PC-9 (cell line): ENCODE measurements at regions not wholly inside any gene's neighbourhood (a gene's known extent, or its start where the extent isn't known, plus 50 kb on each side); places are given as distances from the start of the nearest gene placed in this dataset.

ENCODE experiments used
- BruUV-seq: library from RNA; stranded (reverse); fragments of 400-500 nt; replicated peaks from 2 replicates; lab custom pipeline; 2021; lab: Mats Ljungman, UMichigan
- CTCF ChIA-PET: fragments of 300-600 bp; sonication (Branson Sonifier 250); formaldehyde crosslinking; loops from one replicate; lab custom pipeline; 2022; ENCODE audit warnings: antibody characterized with exemption; lab: Charles Lee
- POLR2A ChIA-PET: fragments of 300-600 bp; sonication (Branson Sonifier 250); formaldehyde crosslinking; loops from one replicate; lab custom pipeline; 2022; ENCODE audit warnings: antibody characterized with exemption; ENCODE audit not compliant: unreplicated experiment; lab: Charles Lee
- DNase-seq, 2 experiments: peaks; one replicate each; pipeline versions ENCODE4 v3.0.0 to v3.0.0-alpha.2; 2015 to 2022; ENCODE audit warnings: mixed read lengths in 1 of 2
- H2AFZ ChIP-seq: fragments of 200-600 bp; sonication (generic); 2 replicates; pipeline ENCODE4 v1.8.1; 2017; ENCODE audit warnings: antibody characterized with exemption
- H3F3A ChIP-seq: fragments of 200-600 bp; sonication (generic); 2 replicates; pipeline ENCODE4 v1.8.1; 2017; ENCODE audit warnings: antibody characterized with exemption, mild to moderate bottlenecking, low read depth; ENCODE audit not compliant: insufficient read depth
- H3K27ac ChIP-seq: fragments of 200-600 bp; sonication (generic); 2 replicates; pipeline ENCODE4 v1.6.1; 2016; ENCODE audit warnings: mixed run types
- H3K27me3 ChIP-seq: fragments of 200-600 bp; sonication (generic); 2 replicates; pipeline ENCODE4 v1.6.1; 2016; ENCODE audit warnings: low read depth, mixed run types; ENCODE audit not compliant: insufficient read depth
- H3K36me3 ChIP-seq: fragments of 200-600 bp; sonication (generic); 2 replicates; pipeline ENCODE4 v1.6.1; 2016; ENCODE audit warnings: low read depth, mixed run types
- H3K4me1 ChIP-seq: fragments of 200-600 bp; sonication (generic); replicated peaks from 2 replicates; pipeline ENCODE4 v1.6.1; 2016; ENCODE audit warnings: mixed run types; ENCODE audit not compliant: insufficient read depth
- H3K4me2 ChIP-seq: fragments of 200-600 bp; sonication (generic); 2 replicates; pipeline ENCODE4 v1.6.1; 2017; ENCODE audit warnings: mixed run types
- H3K4me3 ChIP-seq: fragments of 200-600 bp; sonication (generic); 2 replicates; pipeline ENCODE4 v1.6.1; 2016; ENCODE audit warnings: mixed run types
- H3K79me2 ChIP-seq: fragments of 200-600 bp; sonication (generic); 2 replicates; pipeline ENCODE4 v1.6.1; 2017; ENCODE audit warnings: low read depth, mixed run types
- H3K9me2 ChIP-seq: fragments of 200-600 bp; sonication (generic); 2 replicates; pipeline ENCODE4 v1.8.1; 2017; ENCODE audit warnings: mild to moderate bottlenecking; ENCODE audit not compliant: insufficient read depth
- H3K9me3 ChIP-seq: fragments of 200-600 bp; sonication (generic); 2 replicates; pipeline ENCODE4 v1.8.1; 2016; ENCODE audit warnings: low read depth; ENCODE audit not compliant: insufficient read depth
- H4K20me1 ChIP-seq: fragments of 200-600 bp; sonication (generic); 2 replicates; pipeline ENCODE4 v1.8.1; 2017; ENCODE audit not compliant: insufficient read depth
- EZH2 ChIP-seq: fragments of 200-600 bp; sonication (generic); IDR thresholded peaks from 2 replicates; pipeline ENCODE4 v1.8.0; 2017; ENCODE audit warnings: antibody characterized with exemption, low read depth
- intact Hi-C: fragments of 100-400 bp; cut with micrococcal nuclease; formaldehyde crosslinking; loops from one replicate; pipeline ENCODE4 v1.10.0; 2022; ENCODE audit not compliant: unreplicated experiment
- TF ChIP-seq, protein P1 (sequence below): fragments of 200-600 bp; sonication (generic); conservative IDR thresholded peaks from 2 replicates; pipeline ENCODE4 v1.6.1; 2017; ENCODE audit warnings: mixed run types, antibody characterized with exemption, mild to moderate bottlenecking, moderate library complexity

DNA sequence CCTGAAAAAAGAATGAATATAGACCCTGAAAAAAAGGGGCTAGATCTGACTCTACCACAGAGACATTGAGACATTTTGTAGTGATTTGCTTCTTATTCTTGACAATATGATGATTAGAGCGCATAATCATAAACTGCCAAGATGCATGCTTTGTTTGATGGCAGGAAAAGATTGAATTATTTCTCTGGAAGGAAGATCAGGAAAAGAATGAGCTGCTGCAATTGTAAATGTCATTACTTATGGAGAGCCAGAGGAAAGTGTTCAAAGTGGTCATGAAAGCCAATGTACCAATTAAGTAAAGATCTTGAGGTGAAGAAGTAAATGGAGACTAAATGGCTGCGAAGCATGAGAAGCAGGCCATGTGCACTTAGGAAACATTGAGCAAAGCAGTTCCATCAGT, 126.4 kb upstream of the NXPH2 start:
- no peaks in the 10 kb centered on the region for H3K27me3 ChIP-seq
- no peaks in the 10 kb centered on the region for H3K79me2 ChIP-seq
- no TSS peak for BruUV-seq
- H3K9me3 ChIP-seq = no peaks in the 10 kb centered on the region; the same call in 1 of the 2 replicates
- no peak overlapping the region for H3K27ac ChIP-seq
- no peaks in the 10 kb centered on the region for H3K9me2 ChIP-seq
- H3K4me1 ChIP-seq = no peaks in the 10 kb centered on the region
- intact Hi-C loops = no loop called here
- DNase-seq = no peak
- TF ChIP-seq, protein P1, sequence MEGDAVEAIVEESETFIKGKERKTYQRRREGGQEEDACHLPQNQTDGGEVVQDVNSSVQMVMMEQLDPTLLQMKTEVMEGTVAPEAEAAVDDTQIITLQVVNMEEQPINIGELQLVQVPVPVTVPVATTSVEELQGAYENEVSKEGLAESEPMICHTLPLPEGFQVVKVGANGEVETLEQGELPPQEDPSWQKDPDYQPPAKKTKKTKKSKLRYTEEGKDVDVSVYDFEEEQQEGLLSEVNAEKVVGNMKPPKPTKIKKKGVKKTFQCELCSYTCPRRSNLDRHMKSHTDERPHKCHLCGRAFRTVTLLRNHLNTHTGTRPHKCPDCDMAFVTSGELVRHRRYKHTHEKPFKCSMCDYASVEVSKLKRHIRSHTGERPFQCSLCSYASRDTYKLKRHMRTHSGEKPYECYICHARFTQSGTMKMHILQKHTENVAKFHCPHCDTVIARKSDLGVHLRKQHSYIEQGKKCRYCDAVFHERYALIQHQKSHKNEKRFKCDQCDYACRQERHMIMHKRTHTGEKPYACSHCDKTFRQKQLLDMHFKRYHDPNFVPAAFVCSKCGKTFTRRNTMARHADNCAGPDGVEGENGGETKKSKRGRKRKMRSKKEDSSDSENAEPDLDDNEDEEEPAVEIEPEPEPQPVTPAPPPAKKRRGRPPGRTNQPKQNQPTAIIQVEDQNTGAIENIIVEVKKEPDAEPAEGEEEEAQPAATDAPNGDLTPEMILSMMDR = no peak
- TF ChIP-seq EZH2 = no peak
- no peaks in the 10 kb centered on the region for H4K20me1 ChIP-seq
- no peaks in the 10 kb centered on the region for H3F3A ChIP-seq
- no peak overlapping the region for H3K4me3 ChIP-seq
- ChIA-PET POLR2A (no interaction called here), CTCF (no interaction called here)
- no peak overlapping the region for H2AFZ ChIP-seq
- H3K36me3 ChIP-seq = no peaks in the 10 kb centered on the region
- H3K4me2 ChIP-seq = no peak overlapping the region

GRCh38 chr2:138902239-138902871, 122.2 kb upstream of the NXPH2 start:
- Histone ChIP-seq H3K27ac (no peak overlapping the region), H2AFZ (no peak overlapping the region), H3K9me2 (no peaks in the 10 kb centered on the region), H3K4me3 (no peak overlapping the region), H3K9me3 (no peaks in the 10 kb centered on the region; the same call in 1 of the 2 replicates), H3F3A (no peaks in the 10 kb centered on the region), H3K79me2 (no peaks in the 10 kb centered on the region), H3K36me3 (no peaks in the 10 kb centered on the region), H3K4me1 (no peaks in the 10 kb centered on the region), H3K27me3 (no peaks in the 10 kb centered on the region), H4K20me1 (no peaks in the 10 kb centered on the region), H3K4me2 (no peak overlapping the region)
- no peak for DNase-seq
- POLR2A ChIA-PET = no interaction called here
- CTCF ChIA-PET = no interaction called here
- TF ChIP-seq, protein P1 = no peak
- TF ChIP-seq EZH2 = no peak
- no TSS peak for BruUV-seq
- intact Hi-C loops = no loop called here

DNA sequence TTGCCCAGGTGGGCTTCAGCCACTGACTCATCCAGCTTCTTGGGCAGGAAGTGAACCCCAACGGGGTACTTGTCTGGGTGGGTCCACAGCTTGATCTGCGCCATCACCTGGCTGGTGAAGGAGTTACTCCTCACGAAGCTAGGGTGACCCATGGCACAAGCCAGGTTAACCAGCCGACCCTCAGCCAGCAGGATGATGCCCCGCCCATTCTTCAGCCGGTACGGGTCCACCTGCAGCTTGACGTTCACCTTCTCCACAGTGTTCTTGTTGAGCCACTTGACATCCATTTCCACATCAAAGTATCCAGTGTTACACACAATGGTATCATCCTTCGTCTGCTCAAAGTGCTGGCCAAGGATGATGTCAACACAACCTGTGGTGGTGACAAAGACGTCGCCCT, 121.3 kb upstream of the NXPH2 start:
- DNase-seq = no peak
- H3K36me3 ChIP-seq = no peaks in the 10 kb centered on the region
- no peak overlapping the region for H2AFZ ChIP-seq
- no peaks in the 10 kb centered on the region for H3K27me3 ChIP-seq
- no peak overlapping the region for H3K27ac ChIP-seq
- H3K4me2 ChIP-seq = no peak overlapping the region
- no peaks in the 10 kb centered on the region for H3K4me1 ChIP-seq
- no peaks in the 10 kb centered on the region for H4K20me1 ChIP-seq
- TF ChIP-seq, protein P1 = no peak
- TF ChIP-seq EZH2 = no peak
- H3F3A ChIP-seq = no peaks in the 10 kb centered on the region
- POLR2A ChIA-PET = no interaction called here
- H3K9me3 ChIP-seq = no peaks in the 10 kb centered on the region; the same call in 1 of the 2 replicates
- BruUV-seq = no TSS peak
- H3K9me2 ChIP-seq = no peaks in the 10 kb centered on the region
- intact Hi-C loops = no loop called here
- CTCF ChIA-PET = no interaction called here
- H3K79me2 ChIP-seq = no peaks in the 10 kb centered on the region
- no peak overlapping the region for H3K4me3 ChIP-seq
